ENCODE measurements at regions not wholly inside any gene's neighbourhood (a gene's known extent, or its start where the extent isn't known, plus 50 kb on each side); places are given as distances from the start of the nearest gene placed in this dataset.
"Not testable (repeated sequence)": the region's sequence is repeated elsewhere in the genome, so short reads cannot be mapped to it uniquely, and the experiment has no call there.

DNA sequence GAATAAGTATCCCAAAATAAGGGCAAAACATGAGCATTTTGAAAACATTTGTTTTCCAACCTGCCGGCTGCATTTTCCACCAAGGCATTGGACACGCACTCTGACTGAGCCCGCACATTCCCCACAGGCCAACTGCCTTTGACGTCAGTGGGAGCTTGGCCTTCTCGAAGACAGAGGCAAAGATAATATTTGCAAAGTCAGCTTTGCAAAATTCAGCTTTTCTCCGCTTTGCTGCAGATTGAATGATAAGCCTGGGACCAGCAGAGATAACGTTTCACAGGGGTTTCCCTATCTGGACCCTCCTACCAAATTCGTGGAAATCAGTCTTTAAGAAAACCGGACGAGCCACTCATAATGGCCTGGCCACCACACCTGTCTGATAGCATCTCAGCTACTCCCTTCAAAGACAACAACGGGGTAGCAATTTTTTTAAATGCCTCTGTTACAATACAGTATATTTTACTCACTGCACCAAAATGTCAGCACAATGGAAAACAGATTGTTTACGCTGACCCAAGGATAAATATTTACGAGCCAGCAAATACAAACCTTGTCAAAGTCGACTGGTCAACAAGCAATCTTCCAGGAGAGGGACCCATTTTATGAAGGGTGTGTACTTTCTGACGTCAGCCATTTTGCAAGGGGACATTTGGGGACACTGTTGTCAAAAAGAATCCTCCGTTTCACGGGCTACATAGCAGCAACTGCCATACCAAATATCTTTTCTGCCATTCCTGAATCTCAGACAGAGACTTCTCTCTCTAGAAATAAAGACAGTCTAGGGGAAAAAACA lies 100.5 kb downstream of the TFAP2A start:
- DNase-seq (no peak), ATAC-seq (no peak)
- Mint-ChIP-seq H3K4me1 (no peaks in the 10 kb centered on the region), H3K27ac (no peak overlapping the region), H3K36me3 (ENCODE audit: low read depth) (no peaks in the 10 kb centered on the region), H3K27me3 (peaks cover 5% of the 10 kb centered on the region), H3K9me3 (ENCODE audit: low read depth) (no peaks in the 10 kb centered on the region), H3K4me3 (no peak overlapping the region)
- ChIA-PET CTCF (no interaction called here), POLR2A (no interaction called here)
- intact Hi-C loops (cut with DNase I, micrococcal nuclease), result no loop called here

DNA sequence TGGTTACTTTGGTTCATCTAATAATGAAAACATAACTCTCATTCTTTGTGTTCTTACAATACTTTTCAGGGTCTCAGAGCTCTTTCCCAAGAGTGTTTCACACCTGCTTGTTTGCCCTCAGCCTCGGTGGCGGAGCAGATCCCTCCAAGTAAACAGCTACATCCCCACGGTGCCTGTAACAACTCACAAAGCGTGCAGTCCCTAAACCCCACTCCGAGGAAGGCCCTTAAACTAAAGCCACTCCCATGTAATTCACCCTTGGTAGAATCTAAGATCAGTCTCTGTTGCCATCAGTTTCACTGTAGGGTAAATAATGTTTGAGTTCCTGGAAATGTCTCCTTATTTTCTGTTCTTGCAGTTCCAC lies 101.1 kb downstream of the TFAP2A start:
- H3K4me3 Mint-ChIP-seq, result no peak overlapping the region
- no peak for ATAC-seq
- no peaks in the 10 kb centered on the region for H3K4me1 Mint-ChIP-seq
- H3K36me3 Mint-ChIP-seq (ENCODE audit: low read depth), result no peaks in the 10 kb centered on the region
- CTCF ChIA-PET, result no interaction called here
- POLR2A ChIA-PET, result no interaction called here
- H3K27me3 Mint-ChIP-seq, result peaks cover 5% of the 10 kb centered on the region
- intact Hi-C loops (cut with DNase I, micrococcal nuclease), result no loop called here
- no peak overlapping the region for H3K27ac Mint-ChIP-seq
- no peaks in the 10 kb centered on the region for H3K9me3 Mint-ChIP-seq (ENCODE audit: low read depth)
- no peak for DNase-seq

DNA sequence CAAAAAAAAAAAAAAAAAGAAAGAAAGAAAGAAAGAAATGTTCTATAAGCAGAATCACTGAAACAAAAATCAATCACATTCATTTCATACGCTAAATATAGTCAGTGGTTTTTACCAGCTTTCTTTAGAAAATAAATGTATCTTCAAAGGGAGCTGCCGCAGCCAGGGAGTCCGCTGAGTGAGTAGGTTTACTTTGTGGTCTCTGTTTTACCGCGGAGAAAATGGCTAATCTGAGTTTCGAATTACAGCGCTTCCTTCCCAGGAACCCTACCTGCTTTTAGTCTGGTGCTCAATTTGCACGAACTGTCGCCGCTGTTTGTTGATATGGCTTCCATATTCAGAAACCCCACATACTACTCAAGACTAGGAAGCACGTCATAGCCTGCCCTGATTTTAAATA lies 102.4 kb downstream of the TFAP2A start:
- H3K27me3 Mint-ChIP-seq, result peaks cover 5% of the 10 kb centered on the region
- POLR2A ChIA-PET, result no interaction called here
- CTCF ChIA-PET, result no interaction called here
- H3K4me1 Mint-ChIP-seq, result no peaks in the 10 kb centered on the region
- intact Hi-C loops (cut with DNase I, micrococcal nuclease), result no loop called here
- ATAC-seq (no peak), DNase-seq (no peak)
- no peak overlapping the region for H3K27ac Mint-ChIP-seq
- no peaks in the 10 kb centered on the region for H3K9me3 Mint-ChIP-seq (ENCODE audit: low read depth)
- no peaks in the 10 kb centered on the region for H3K36me3 Mint-ChIP-seq (ENCODE audit: low read depth)
- no peak overlapping the region for H3K4me3 Mint-ChIP-seq

DNA sequence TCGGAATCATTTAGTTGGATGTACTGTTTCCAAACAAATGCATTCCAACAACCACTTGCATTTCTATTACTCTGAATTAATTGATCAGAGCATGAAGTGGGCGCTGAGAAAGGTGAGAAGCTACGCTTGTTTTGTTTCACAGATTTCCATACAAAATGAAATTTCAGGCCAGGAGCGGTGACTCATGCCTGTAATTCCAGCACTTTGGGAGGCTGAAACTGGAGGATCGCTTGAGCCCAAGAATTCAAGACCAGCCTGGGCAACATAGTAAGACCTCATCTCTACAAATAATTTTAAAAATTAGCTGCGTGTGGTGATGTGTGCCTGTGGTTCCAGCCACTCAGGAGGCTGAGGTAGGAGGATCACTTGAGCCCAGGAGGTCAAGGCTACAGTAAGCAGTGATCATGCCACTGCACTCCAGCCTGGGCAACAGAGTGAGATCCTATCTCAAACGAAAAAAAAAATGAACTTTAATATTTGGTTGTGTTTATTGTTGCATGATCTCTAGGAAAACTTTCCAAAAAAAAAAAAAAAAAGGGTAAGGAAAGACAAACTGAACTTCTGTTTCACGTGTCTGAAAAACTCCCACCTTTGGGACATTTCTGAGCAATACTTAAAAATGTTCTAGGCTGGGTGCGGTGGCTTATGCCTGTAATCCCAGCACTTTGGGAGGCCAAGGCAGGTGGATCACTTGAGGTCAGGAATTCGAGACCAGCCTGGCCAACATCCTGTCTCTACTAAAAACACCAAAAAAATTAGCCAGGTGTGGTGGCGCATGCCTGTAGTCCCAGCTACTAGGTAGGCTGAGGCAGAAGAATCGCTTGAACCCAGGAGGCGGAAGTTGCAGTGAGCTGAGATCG lies 103.1 kb downstream of the TFAP2A start:
- H3K27me3 Mint-ChIP-seq, result not testable (repeated sequence)
- CTCF ChIA-PET, result interaction anchor here (1.2 kb wide), 1 partner anchor 9 kb away, joined by 4 read pairs; no protein-coding TSS in a partner anchor

DNA sequence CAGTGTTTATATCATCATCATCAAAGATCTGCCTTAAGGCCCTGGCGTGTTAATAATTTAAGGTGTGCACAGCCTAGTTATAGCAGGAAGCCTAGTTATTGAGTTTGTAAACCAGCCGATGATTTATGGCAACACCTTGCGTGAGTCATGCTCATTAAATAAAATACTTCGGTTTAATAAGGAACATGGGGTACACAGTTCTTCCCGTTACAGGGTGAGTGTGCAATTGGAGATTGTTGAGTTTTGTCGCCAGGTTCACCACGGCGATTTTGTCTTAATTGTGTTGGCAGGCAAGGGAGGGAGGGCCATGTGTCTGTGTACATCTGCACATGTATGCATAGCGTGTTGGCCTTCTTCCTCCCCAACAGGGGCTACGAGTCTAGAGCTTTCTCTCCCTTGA lies 104.0 kb downstream of the TFAP2A start:
- DNase-seq (no peak), ATAC-seq (no peak)
- peaks cover 3% of the 10 kb centered on the region for H3K27me3 Mint-ChIP-seq
- no peaks in the 10 kb centered on the region for H3K4me1 Mint-ChIP-seq
- H3K36me3 Mint-ChIP-seq (ENCODE audit: low read depth), result no peaks in the 10 kb centered on the region
- H3K4me3 Mint-ChIP-seq, result no peak overlapping the region
- ChIA-PET POLR2A (no interaction called here), CTCF (interaction anchor here (1.2 kb wide), 1 partner anchor 8 kb away, joined by 4 read pairs; no protein-coding TSS in a partner anchor)
- no peaks in the 10 kb centered on the region for H3K9me3 Mint-ChIP-seq (ENCODE audit: low read depth)
- intact Hi-C loops (cut with DNase I, micrococcal nuclease), result no loop called here
- no peak overlapping the region for H3K27ac Mint-ChIP-seq

More for the DNA sequence above, 103.1 kb downstream of the TFAP2A start:
- POLR2A ChIA-PET; H3K36me3 Mint-ChIP-seq (ENCODE audit: low read depth); ATAC-seq; H3K4me3 Mint-ChIP-seq; DNase-seq; H3K4me1 Mint-ChIP-seq; H3K27ac Mint-ChIP-seq; intact Hi-C loops (cut with DNase I, micrococcal nuclease); H3K9me3 Mint-ChIP-seq (ENCODE audit: low read depth): not testable (repeated sequence)

DNA sequence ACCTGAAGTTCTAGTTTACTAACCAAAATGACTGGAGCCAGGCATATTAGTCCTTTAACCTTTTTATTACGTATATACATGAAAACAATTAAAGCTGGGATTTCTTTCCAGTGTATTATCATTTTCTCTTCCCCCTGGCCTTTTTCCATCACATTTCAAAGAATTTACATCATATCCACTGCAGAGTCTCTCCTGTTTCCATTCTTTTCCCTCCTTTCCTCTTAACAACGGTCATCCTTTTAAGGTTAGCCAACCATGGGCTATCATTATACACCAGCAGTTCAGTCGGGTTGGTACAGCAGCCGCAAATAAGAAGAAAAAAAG lies 104.6 kb downstream of the TFAP2A start:
- Mint-ChIP-seq H3K36me3 (ENCODE audit: low read depth) (no peaks in the 10 kb centered on the region), H3K4me1 (no peaks in the 10 kb centered on the region), H3K4me3 (no peak overlapping the region), H3K27ac (no peak overlapping the region), H3K9me3 (ENCODE audit: low read depth) (no peaks in the 10 kb centered on the region), H3K27me3 (peaks cover 3% of the 10 kb centered on the region)
- intact Hi-C loops (cut with DNase I, micrococcal nuclease), result no loop called here
- DNase-seq (no peak), ATAC-seq (no peak)
- ChIA-PET POLR2A (no interaction called here), CTCF (no interaction called here)

DNA sequence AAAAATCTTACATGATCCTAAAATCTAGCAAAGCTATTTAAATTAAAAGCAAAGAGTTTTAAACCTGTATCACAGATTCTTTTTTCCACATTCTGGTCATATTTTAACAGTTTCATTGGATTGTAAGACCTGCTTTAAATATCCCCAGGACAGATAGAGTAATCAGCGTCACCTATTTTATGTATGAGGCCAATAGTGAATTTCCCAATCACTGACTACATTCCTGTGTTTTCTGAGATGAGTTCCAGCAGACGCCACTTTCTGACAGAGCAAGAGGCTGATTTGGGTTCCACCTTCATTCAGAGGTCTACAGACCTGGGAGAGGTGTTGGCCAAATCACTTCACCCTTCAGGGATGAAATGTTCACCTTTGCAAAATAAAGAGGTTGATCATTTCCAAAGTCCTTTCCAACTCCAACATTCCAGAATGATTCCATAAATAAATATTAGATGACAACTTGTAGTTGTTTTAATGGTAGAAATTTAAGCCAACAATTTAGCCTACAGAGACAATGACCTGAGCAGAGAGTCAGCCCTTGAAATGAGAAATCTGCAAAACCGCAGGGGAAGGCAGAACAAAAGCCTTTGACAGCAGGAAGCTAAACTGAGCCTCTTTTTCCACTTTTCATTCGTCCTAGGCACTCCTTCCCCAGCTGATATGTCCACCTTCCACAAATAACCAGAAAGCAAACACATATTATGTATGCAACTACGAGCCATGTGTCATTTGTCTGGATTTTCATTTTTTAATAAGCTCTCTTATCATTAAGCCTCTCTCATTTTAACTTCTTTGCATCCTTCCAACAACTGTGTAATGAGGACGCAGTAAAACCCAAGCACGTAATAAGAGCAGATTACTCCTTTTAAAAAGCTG lies 105.2 kb downstream of the TFAP2A start:
- CTCF ChIA-PET, result no interaction called here
- Mint-ChIP-seq H3K27ac (no peak overlapping the region), H3K4me1 (no peaks in the 10 kb centered on the region), H3K4me3 (no peak overlapping the region), H3K36me3 (ENCODE audit: low read depth) (no peaks in the 10 kb centered on the region), H3K27me3 (peaks cover 3% of the 10 kb centered on the region), H3K9me3 (ENCODE audit: low read depth) (no peaks in the 10 kb centered on the region)
- intact Hi-C loops (cut with DNase I, micrococcal nuclease), result no loop called here
- DNase-seq (no peak), ATAC-seq (no peak)
- POLR2A ChIA-PET, result no interaction called here

DNA sequence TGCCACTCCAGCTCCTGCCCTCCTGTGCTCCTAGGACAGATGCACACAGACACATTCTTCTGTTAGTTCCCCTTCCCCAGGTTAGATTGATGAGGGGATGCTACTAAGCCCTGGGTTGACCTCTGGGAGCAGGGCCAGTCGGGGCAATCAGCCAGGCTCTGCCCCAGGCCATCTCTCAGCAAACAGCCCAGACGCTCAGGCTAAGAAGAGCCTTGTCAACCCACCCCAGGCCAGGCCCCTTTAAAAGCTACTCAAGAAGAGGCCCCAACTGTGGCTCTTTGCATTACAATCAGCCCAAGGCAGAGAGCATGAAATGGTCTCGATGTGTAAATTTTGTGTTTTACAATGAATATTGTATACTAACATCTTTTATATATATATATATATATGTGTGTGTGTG lies 107.4 kb downstream of the TFAP2A start:
- ChIA-PET CTCF (no interaction called here), POLR2A (no interaction called here)
- intact Hi-C loops (cut with DNase I, micrococcal nuclease), result no loop called here
- Mint-ChIP-seq H3K9me3 (ENCODE audit: low read depth) (peaks cover 1% of the 10 kb centered on the region), H3K27me3 (peaks cover 2% of the 10 kb centered on the region), H3K4me3 (no peak overlapping the region), H3K4me1 (no peaks in the 10 kb centered on the region), H3K36me3 (ENCODE audit: low read depth) (no peaks in the 10 kb centered on the region), H3K27ac (no peak overlapping the region)
- no peak for DNase-seq
- no peak for ATAC-seq

DNA sequence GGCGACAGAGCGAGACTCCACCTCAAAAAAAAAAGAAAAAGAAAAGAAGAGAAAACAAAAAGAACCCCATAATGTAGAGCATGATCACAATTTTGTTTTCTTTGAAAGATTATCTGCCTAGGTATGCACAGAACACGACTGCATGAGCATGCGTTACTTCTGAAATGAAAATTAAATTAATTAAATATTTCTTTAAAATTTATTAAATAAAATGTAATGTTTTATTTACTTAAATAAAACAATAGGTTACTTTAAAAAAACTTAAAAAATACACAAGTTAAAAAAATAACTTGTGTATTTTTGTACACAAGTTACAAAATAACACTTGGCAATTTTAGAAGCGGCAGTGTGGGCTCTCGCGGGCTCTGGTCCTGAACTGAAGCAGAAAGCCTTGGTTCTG lies 107.8 kb downstream of the TFAP2A start:
- peaks cover 2% of the 10 kb centered on the region for H3K27me3 Mint-ChIP-seq
- DNase-seq, result no peak
- CTCF ChIA-PET, result interaction anchor here (0.7 kb wide), 1 partner anchor 302 kb away, joined by 5 read pairs; no protein-coding TSS in a partner anchor
- H3K36me3 Mint-ChIP-seq (ENCODE audit: low read depth), result no peaks in the 10 kb centered on the region
- no peak for ATAC-seq
- no peak overlapping the region for H3K27ac Mint-ChIP-seq
- no peaks in the 10 kb centered on the region for H3K4me1 Mint-ChIP-seq
- intact Hi-C loops (cut with DNase I, micrococcal nuclease), result no loop called here
- POLR2A ChIA-PET, result no interaction called here
- H3K4me3 Mint-ChIP-seq, result no peak overlapping the region
- peaks cover 1% of the 10 kb centered on the region for H3K9me3 Mint-ChIP-seq (ENCODE audit: low read depth)

DNA sequence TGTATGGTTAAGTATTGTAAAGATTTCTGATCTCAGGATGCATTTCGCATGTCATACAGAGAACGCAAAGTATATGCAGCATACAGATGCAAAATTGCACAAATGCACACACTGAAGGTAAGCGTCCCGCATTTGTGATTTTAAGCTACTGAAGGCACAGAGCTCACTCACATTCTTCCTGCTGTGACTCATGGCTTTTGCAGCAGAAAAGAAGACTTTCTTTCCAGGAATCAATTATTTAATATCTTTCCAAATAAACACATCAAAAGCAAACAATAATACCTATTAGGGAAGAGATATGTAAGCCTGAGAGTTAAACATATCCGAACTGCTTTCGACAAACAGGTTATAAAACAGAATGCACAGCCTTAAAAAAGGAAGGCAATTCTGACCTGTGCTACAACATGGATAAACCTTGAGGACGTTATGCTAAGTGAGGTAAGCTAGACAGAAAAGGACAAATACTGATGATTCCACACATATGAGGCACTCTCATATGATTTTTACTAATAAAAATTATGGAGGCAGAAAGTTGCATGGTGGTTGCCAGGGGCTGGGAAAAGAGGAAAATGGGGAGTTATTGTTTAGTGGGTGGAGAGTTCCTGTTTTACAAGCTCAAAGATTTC lies 109.0 kb downstream of the TFAP2A start:
- intact Hi-C loops (cut with DNase I, micrococcal nuclease), result no loop called here
- ATAC-seq, result no peak
- H3K36me3 Mint-ChIP-seq (ENCODE audit: low read depth), result no peaks in the 10 kb centered on the region
- H3K27me3 Mint-ChIP-seq, result peaks cover 2% of the 10 kb centered on the region
- H3K4me1 Mint-ChIP-seq, result no peaks in the 10 kb centered on the region
- peaks cover 1% of the 10 kb centered on the region for H3K9me3 Mint-ChIP-seq (ENCODE audit: low read depth)
- ChIA-PET POLR2A (no interaction called here), CTCF (no interaction called here)
- H3K27ac Mint-ChIP-seq, result no peak overlapping the region
- no peak for DNase-seq
- no peak overlapping the region for H3K4me3 Mint-ChIP-seq
